MM.1S (cell line): ENCODE measurements at regions not wholly inside any gene's neighbourhood (a gene's known extent, or its start where the extent isn't known, plus 50 kb on each side); places are given as distances from the start of the nearest gene placed in this dataset.

ENCODE experiments used
- EZH2phosphoT487 ChIP-seq: fragments of 300-600 bp; sonication (generic); IDR thresholded peaks from 2 replicates; pipeline ENCODE4 v1.6.1; 2018; ENCODE audit warnings: antibody characterized with exemption, low read length
- TF ChIP-seq, protein P1 (sequence below): fragments of 300-600 bp; sonication (generic); IDR thresholded peaks from 2 replicates; pipeline ENCODE4 v1.5.1; 2016; ENCODE audit warnings: antibody characterized with exemption, low read length, mixed read lengths

GRCh38 chrX:53794181-53794580 lies 107.7 kb upstream of the HUWE1 start:
- TF ChIP-seq, protein P1, sequence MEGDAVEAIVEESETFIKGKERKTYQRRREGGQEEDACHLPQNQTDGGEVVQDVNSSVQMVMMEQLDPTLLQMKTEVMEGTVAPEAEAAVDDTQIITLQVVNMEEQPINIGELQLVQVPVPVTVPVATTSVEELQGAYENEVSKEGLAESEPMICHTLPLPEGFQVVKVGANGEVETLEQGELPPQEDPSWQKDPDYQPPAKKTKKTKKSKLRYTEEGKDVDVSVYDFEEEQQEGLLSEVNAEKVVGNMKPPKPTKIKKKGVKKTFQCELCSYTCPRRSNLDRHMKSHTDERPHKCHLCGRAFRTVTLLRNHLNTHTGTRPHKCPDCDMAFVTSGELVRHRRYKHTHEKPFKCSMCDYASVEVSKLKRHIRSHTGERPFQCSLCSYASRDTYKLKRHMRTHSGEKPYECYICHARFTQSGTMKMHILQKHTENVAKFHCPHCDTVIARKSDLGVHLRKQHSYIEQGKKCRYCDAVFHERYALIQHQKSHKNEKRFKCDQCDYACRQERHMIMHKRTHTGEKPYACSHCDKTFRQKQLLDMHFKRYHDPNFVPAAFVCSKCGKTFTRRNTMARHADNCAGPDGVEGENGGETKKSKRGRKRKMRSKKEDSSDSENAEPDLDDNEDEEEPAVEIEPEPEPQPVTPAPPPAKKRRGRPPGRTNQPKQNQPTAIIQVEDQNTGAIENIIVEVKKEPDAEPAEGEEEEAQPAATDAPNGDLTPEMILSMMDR = no peak
- no peak for TF ChIP-seq EZH2phosphoT487
